ENCODE measurements at regions not wholly inside any gene's neighbourhood (a gene's known extent, or its start where the extent isn't known, plus 50 kb on each side); places are given as distances from the start of the nearest gene placed in this dataset.
"Not testable (repeated sequence)": the region's sequence is repeated elsewhere in the genome, so short reads cannot be mapped to it uniquely, and the experiment has no call there.

DNA sequence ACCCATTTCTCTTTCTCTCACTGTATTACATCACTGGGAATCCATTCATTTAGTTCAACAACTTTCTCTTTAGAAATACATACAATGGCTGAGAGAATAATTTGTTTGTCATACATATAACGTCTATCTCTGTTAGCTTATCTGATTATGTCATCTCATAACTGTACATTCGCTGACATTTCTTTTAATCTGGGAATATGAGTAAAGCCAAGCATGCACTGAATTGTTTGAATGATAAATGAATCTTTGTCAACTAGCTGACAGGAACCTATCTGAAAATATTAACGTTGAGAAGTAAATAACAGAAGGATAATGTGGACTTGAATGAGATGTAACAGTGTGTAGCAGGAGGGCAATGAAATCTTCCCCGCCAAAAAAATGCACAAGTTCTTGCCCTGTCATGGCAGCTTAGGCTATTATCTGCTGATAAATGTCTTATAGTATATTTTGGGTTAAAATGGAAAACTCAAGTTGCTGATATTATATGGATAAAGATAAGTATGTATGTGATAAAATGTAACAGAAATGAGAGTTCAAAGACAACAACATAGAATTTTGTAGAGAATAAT lies 581.2 kb upstream of the ADGRB3 start:
- DNase-seq, result no peak

DNA sequence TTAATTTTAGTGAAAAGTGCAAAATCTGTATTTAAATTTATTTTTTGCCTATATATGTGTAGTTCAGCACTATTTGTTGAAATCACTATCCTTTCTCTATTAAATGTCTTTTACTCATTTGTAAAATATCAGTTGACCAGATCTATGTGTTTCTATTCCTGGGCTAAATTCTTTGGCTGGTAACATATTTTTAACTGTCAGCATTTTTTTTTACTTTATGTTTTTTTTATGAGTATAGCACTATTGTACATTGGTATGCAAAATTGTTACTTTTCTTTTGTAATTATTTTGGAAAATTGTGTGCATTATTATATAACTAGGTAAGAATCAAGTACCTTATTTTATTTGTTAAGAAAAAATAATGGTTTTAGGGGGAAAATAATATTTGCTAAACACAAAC lies 582.8 kb upstream of the ADGRB3 start:
- no peak for DNase-seq

DNA sequence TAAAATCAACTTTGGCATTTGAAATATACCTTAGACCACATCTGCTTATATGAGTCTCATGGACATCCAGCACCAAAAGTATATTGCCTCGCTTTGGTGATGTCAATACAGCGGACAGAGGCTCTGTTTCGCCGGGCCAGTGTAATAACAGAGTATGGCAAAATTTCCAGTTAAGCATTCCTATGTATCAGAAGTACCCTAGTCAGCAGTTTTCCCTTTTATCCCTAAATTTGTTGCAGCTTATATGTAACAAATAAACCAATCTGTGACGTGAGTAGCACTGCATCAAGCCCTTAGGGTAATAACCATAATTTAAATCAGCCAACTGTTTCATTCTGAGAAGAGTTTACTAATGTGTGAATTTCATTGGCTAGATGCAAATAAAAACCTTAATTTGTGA lies 585.5 kb upstream of the ADGRB3 start:
- no peak for DNase-seq

DNA sequence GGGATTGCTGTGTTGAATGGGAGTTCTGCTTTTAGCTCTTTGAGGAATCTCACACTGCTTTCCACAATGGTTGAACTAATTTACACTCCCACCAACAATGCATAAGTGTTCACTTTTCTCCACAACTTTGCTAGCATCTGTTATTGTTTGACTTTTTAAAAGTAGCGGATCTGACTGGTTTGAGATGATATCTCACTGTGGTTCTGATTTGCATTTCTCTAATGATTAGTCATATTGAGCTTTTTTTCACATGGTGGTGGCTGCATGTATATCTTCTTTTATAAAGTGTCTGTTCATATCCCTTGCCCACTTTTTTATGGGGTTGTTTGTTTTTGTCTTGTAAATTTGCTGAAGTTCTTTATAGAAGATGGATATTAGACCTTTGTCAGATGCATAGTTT lies 588.3 kb upstream of the ADGRB3 start:
- DNase-seq, result no peak

DNA sequence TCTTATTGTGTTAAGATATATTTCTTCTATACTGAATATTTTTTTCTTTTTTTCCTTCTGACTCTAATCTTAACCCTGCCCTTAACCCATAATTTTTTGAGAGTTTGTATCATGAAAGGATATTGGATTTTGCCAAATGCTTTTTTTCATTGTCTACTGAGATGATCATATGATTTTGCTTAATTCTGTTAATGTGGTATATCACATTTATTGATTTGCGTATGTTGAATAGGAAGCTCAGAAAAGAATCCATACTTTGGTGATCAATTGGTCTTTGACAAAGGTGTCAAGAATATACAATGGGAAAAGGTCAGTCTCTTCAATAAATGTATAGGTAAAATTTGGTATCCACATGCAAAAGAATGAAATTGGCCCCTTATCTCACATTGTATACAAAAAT lies 588.8 kb upstream of the ADGRB3 start:
- no peak for DNase-seq

DNA sequence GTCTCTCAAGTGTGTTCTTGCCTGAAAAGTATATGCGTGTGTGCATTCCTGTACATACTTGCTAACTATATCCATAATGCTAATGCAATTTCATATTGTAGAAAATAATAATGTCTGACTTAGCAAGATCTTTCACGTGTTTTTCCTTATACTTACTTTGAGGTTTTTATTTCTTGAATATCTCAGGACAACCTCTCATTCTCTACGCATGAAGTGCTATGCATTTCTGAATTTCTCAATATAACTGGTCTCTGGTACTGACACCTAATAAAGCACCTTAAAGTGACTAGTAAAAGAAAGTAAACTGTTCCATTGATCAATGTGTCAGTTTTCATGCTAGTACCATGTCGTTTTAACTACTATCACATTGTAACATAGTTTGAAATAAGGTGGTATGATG lies 589.9 kb upstream of the ADGRB3 start:
- no peak for DNase-seq

DNA sequence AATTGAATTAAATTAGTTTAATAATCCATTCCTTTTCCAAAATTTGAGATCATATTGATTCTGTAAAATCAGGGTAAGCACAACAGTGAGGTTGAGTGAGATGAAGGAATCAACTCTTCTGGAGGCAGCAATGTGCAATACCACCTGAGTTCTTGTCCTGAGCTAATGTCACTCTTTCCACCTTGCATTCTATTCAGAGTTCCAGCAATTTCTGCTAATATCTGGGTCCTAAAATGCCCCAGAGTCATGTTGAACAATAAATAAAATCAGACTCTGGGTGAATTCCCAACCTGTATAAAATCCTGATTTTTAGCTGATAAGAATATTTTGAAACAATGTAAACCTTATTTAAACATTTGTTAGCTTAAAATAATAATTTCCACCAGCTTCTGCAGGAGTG lies 590.8 kb upstream of the ADGRB3 start:
- no peak for DNase-seq

DNA sequence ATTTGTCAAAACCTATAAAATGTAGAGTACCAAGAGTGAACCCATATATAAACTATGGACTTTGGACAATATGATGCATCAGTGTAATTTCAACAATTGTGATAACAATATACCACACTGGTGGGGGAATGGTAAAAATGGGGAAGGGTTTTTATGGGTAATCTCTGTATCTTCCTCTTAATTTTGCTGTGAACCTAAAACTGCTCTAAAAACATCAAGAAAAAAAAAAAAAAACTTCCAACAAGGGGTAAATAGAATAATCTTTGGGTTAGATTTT lies 592.0 kb upstream of the ADGRB3 start:
- no peak for DNase-seq

DNA sequence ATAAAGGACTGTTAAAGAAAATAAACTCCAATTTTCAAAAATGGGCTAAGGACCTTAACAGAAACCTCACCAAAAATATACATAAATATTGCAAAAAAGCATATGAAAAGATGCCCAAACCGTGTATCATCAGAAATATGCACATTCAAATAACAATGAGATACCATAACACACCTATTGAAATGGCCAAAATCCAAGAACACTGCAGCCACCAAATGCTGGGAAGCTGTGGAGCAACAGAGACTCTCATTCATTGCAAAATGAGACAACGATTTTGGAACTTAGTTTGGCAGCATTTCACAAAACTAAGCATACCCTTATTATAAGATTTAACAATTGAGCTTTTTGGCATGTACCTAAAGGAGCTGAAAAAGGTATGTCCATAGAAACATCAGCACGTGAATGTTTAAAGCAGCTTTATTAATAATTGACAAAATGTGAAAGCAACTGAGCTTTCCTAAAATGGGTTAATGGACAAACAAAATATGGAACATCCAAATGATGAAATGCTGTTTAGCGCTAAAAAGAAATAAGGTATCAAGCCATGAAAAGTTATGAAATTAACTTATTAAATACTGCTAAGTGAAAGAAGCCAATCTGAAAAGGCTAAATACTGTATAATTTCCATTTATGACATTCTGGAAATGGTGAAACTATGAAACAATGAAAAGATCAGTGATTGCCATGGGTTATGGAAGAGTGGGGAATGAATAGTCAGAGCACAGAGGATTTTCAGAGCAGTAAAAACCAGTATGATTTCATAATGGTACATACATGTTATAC lies 592.6 kb upstream of the ADGRB3 start:
- DNase-seq, result no peak

DNA sequence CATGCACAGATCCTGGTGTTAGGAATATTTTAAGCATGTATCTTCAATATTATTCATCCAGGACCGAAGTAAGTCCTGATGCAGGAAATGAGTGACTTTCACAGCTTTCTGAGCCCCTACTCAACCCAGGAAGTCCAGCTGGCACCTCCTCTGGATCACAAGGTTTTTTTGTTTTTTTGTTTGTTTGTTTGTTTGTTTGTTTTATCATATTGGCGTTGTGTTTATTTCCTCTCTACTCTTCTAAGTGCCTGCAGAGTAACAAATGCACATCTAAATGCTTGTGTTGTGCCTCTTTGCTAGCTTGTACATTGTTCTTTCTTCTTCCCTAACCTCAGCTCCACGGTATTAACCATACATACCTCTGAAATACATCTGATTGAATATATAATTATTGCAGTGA lies 594.3 kb upstream of the ADGRB3 start:
- DNase-seq, result no peak

DNA sequence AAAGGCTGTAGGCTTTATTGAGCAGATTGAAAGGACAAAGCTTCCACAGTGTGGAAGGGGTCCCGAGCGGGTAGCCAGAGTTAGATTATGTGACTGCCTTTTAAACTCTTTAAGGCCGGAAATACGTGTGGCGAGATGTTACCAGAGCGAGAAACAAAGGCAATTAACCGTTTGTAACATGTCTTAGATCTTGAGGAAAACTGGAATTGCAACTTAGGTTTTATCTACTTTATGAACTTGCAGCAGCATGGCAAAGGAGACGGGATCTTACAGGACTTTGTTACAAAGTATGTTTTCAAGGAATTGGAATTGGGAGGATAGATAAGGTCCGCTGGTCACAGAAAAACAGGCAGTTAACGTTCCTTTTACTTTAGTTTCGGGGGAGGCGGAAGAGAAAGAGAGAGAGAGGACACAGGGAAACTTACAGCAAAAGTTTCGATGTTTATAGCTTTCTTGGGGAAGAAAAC lies 594.7 kb upstream of the ADGRB3 start:
- DNase-seq, result no peak

DNA sequence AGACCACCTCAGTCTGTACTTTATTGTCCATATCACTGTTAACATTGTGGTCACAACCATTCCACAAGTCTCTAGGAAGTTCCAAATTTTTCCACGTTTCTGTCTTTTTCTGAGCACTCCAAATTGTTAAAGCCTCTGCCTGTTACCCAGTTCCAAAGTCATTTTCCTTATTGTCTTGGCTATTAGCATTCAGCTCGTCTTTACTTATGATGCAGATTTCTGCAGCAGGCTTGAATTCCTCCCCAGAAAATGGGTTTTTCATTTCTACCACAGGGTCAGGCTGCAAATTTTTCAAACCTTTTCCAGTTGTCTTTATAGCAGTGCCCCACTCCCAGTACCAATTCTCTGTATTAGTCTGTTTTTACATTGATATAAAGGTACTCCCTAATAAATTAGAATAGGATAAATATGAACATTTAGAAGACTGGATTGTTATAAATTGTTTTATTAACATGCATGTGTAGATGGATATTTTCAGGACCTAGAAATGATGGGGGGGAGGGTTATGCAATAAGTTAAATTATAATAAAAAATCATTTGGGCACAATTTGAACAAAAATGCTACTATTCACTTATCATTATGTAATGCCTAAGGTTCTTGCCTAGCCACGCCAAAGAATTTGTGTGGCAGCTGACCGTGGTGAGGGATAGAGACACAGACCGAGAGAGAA lies 595.3 kb upstream of the ADGRB3 start:
- DNase-seq, result no peak

DNA sequence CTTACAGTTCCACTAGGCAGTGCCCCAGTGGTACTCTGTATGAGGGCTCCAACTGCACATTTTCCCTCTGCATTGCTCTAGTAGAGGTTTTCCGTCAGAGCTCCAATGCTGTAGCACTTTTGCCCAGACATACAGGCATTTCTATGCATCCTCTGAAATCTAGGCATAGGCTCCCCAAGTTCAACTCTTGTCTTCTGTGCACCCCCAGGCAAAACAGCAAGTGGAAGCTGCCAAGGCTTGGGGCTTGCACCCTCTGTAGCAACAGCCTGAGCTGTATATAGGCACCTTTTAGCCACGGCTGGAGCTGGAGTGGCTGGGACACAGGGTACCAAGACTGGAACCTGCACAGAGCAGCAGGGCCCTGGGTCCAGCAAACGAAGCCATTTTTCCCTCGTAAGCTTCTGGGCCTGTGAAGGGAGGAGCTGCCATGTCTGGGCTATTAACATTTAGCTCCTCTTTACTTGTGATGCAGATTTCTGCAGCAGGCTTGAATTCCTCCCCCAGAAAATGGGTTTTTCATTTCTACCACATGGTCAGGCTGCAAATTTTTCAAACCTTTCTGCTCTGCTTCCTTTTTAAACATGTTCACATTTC lies 596.2 kb upstream of the ADGRB3 start:
- no peak for DNase-seq

DNA sequence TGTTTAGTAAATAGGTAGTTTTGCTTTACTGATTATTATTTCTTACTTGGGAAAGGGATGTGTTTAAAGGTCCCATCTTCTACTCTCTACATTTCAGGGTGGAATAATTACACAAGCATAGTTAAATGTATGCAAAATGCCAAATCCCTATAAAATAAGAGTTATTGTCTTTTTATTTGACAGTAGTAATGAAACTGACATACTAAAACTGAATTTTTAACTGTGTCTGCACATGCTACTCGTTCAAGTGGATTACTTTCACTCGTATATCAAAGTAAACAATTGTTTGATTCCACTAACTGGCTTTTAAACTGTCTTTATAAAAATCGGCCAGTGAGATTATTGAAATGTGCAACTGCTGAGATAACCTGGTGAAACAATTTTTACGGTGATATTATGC lies 602.9 kb upstream of the ADGRB3 start:
- no peak for DNase-seq

DNA sequence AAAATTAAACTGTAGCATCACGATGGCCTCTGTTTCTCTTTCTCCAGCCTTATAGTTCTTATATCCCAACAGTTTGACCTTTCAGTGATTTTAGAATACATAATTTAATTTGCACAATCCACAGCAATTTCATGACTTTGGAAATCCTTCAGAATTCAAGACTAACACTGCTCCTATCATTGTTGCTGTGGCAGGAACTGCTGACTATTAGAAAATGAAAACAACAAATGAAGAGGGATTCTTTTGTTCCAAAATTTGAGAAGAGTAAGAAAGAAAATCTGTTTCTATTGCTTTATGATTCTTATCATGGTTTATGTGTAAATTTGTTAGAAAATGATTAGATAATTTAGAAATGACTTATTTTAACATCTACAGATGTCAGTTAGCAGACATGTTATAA lies 604.0 kb upstream of the ADGRB3 start:
- DNase-seq, result no peak

DNA sequence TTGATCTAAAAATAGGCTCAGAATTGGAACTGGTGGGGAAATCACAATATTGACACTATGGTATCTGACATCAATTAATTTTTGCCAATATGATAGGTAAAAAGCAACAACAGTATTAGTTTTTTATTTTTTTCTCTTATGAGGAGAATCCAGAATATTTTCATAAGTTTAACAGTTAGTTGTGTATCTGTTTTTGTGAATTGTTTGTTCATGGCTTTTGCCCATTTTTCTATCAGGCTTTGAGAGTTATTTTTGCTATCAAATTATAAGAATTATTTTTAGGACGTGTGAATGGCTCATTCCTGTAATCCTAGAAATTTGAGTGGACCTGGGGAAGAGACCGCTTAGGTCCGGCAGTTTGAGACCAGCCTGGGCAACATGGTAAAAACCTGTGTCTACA lies 608.6 kb upstream of the ADGRB3 start:
- no peak for DNase-seq

DNA sequence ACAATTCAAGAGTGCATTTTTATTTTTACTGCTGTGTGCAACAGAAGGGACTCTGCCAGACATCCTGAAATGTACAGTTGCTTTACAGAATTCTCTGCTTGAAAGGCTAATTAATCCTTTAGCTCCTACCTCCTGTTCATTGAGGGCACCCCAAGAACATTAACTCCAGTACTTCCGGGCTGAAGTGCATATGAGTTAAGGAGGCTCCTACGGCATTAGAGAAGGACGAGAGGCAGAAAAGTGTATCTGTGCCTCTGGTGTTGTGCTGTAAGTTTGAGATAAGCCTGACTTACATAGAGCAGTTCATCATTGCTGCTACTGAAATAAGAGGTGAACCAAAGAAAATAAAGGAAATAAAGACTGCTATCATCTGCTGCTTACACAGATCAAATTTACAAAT lies 609.3 kb upstream of the ADGRB3 start:
- no peak for DNase-seq

DNA sequence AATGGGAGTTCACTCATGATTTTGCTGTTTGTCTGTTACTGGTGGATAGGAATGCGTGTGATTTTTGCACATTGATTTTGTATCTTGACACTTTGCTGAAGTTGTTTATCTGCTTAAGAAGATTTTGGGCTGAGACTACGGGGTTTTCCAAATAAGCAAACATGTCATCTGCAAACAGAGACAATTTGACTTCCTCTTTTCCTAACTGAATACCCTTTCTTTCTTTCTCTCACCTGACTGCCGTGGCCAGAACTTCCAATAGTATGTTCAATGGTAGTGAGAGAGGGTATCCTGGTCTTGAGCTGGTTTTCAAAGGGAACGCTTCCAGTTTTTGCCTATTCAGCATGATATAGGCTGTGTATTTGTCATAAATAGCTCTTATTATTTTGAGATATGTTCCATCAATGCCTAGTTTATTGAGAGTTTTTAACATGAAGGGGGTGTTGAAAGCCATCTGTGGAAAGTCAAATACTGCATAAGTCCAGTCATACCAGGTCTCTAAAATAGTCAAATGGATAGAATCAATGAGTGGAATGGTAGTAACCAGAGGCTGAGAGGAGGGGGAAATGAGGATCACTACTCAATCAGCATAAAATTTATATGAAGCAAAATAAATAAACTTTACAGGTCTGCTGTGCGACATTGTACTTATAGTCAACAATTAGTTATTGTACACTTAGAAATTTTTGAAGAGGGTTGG lies 610.4 kb upstream of the ADGRB3 start:
- no peak for DNase-seq

DNA sequence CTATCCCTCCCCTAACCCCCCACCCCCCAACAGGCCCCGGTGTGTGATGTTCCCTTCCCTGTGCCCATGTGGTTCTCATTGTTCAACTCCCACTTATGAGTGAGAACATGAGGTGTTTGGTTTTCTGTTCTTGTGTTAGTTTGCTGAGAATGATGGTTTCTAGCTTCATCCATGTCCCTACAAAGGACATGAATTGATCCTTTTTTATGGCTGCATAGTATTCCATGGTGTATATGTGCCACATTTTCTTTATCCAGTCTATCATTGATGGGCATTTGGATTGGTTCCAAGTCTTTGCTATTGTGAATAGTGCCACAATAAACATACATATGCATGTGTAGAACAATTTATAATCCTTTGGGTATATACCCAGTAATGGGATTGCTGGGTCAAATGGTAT lies 612.1 kb upstream of the ADGRB3 start:
- not testable (repeated sequence) for DNase-seq

DNA sequence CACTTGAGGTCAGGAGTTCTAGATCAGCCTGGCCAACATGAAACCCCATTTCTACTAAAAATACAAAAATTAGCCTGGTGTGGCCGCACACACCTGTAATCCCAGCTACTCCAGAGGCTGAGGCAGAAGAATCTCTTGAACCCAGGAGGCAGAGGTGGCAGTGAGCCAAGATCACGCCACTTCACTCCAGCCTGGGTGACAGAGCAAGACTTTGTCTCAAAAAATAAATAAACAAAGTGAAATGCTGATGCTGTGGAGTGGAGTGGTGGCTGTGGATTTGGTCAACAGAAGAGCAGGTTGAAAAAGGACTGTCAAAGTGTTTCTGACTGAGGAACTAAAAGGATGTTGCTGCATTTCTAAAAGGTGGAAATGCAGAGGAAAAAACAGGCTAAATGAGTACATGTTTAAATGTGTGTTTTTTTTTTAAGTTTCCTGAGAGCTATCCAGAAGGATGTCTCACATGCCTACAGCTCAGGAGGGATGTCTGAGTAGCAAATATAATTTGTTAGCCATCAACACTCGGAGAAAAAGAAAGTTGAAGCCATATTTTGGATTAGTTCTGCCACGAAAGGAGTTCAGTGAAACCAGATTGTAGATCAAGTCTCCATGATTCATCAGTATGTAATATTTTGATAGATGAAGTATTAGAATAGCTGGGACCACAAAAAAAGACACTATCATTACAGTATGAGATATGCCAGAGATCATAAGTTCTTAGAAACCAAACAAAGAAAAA lies 621.1 kb upstream of the ADGRB3 start:
- DNase-seq, result no peak

DNA sequence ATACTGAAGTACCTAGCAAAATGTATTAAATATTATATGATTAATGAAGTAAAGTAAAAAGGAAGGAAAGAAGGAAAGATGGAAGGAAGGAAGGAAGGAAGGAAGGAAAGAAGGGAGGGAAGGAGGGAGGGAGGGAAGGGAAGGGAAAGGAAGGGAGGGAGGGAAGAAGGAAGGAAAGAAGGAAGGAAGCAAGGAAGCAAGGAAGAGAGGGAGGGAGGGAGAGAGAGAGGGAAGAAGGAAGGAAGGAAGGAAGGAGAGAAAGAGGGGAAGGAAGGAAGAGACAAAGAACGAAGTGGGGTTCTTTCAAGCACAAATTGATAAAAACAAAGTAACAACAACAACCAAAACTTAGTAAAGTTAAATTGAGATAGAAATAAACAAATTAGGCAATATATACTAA lies 622.3 kb upstream of the ADGRB3 start:
- DNase-seq, result no peak

DNA sequence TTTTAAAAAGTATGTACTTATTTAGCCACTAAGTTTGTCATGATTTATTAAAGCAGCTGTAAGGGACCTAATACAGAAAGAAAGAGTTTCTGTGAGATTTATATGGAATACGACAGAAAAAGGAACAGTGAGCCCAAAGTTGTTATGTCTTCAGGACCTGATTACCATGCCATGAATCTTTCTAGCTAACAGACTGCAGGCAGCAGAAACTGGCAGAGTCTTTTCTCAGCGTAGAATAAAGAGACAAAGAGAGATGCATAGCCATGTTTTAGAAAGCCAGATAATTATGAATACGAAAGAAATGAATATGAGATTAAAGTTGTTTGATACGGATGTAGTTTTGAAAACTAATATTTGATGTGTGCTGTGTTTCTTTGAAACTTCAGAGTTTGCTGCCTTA lies 624.1 kb upstream of the ADGRB3 start:
- DNase-seq, result no peak

DNA sequence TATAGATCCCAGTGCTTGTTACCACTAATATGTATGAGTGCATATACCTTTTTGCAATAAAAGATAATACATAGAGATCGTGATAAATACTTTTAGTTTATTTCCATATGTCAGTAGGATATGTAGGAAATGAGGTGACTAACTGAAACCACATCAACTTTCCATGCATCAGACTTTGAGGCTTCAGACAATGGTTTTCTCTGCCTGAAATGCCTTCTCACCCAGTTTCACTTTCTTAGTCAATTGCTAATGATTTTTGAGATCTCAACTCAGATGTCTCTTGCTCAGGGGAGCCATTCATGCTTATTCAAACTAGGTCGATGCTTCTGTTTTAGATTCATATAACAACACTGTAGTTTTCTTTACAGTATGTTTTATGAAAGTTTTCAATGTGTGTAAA lies 626.6 kb upstream of the ADGRB3 start:
- no peak for DNase-seq
